Prostate gland (tissue), 2 donors: ENCODE measurements at regions not wholly inside any gene's neighbourhood (a gene's known extent, or its start where the extent isn't known, plus 50 kb on each side); places are given as distances from the start of the nearest gene placed in this dataset.

ENCODE experiments used
- POLR2A ChIP-seq: fragments of 450-650 bp; IDR thresholded peaks from one replicate; pipeline ENCODE4 v1.6.1; 2016; ENCODE audit warnings: antibody characterized with exemption, mild to moderate bottlenecking
- TF ChIP-seq, protein P1 (sequence below), 4 experiments: fragments of 200-600 bp in 2 of 4; fragments of 450-650 bp in 2 of 4; sonication (generic) in 2 of 4; IDR thresholded peaks; 1 replicate in 3 of 4; 2 replicates in 1 of 4; pipeline ENCODE4 v1.5.1; 2016 to 2019; ENCODE audit warnings: antibody characterized with exemption in 4 of 4, mild to moderate bottlenecking in 2 of 4, moderate library complexity in 2 of 4

DNA sequence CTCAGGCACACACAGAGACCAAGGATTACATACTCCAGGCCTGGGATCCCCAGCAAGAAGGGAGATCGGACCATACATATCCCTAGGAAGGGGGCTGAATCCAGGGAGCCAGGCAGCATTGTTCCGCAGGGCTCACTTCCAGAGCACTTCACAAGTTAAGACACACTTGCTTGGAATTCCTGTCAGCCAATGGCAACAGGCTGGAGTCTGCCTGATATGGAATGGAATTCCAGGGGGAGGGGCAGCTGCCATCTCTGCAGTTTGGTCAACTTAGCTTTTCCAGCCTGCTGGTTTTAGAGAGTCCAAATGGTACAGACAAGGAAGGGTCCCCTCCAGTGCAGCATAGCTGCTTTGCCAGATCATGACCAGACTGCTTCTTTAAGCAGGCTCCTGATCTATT lies 290.0 kb upstream of the GLI3 start:
- TF ChIP-seq, protein P1, sequence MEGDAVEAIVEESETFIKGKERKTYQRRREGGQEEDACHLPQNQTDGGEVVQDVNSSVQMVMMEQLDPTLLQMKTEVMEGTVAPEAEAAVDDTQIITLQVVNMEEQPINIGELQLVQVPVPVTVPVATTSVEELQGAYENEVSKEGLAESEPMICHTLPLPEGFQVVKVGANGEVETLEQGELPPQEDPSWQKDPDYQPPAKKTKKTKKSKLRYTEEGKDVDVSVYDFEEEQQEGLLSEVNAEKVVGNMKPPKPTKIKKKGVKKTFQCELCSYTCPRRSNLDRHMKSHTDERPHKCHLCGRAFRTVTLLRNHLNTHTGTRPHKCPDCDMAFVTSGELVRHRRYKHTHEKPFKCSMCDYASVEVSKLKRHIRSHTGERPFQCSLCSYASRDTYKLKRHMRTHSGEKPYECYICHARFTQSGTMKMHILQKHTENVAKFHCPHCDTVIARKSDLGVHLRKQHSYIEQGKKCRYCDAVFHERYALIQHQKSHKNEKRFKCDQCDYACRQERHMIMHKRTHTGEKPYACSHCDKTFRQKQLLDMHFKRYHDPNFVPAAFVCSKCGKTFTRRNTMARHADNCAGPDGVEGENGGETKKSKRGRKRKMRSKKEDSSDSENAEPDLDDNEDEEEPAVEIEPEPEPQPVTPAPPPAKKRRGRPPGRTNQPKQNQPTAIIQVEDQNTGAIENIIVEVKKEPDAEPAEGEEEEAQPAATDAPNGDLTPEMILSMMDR (IDR thresholded peaks at IDR 0.05): no peak
- no peak for TF ChIP-seq POLR2A
